Ramos (cell line): ENCODE measurements at regions not wholly inside any gene's neighbourhood (a gene's known extent, or its start where the extent isn't known, plus 50 kb on each side); places are given as distances from the start of the nearest gene placed in this dataset.

ENCODE experiments used
- in situ Hi-C: fragments of 300-500 bp; cut with MboI; formaldehyde crosslinking; loops from one replicate; pipeline ENCODE4 v1.14.3; 2022; ENCODE audit warnings: low sequenced_read_pairs; ENCODE audit not compliant: unreplicated experiment

DNA sequence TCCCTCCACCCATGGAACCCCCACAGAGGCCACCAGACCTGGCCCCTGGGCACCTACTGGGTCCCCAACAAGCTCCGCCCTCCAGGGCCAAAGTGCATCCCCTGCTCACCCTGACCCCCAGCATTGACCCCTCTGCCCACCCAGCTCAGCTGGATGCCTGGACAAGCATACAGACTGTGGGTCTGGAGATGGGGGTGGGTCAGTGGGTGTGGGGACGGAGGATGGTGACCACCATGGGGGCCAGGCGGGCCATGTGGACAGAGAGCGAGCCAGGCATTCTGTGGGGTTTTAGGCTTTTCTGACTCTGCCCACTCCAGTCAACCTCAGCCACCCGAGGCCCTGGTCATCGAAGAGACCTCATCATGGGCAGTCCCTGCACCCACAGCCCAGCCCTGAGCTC, 183.7 kb downstream of the BRD1 start:
- in situ Hi-C loops, result no loop called here

DNA sequence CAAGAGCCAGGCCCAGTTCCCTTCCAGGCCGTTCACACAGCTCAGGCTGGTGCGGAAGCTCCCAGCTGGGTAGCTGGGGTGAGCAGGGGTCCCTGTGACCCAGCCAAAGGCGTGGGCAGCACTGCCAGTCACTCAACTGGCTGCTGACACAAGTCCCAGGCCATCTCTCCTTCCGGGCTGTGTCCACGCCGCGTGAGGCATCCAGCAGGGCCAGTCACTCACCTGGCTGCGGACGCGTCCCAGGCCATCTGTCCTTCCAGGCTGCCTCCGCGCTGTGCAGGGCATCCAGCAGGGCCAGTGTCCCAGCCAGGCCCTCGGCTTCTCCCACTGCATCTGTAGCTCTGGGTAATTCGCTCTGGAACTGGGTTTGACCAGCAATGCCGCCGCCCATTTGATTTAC, 184.2 kb downstream of the BRD1 start:
- in situ Hi-C loops, result no loop called here

DNA sequence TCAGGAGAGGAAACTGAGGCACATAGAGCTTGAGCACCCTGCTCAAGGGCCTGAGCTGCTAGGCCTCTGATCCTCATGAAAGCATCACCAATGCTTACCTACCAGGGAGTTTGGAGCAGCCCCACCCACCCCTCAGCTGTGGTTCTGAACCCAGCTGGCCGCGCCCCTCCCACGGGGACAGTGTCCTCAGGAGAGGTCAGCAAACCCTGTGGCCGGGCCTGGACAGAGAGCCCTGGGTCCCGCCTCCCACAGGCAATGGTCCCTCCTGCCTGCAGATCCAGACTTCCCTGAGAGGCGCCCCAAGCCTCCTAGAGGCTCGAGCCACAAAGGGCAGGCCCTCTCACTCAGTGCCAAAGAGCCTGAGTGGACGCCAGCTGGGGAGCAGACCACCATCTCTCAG, 184.9 kb downstream of the BRD1 start:
- in situ Hi-C loops, result no loop called here

DNA sequence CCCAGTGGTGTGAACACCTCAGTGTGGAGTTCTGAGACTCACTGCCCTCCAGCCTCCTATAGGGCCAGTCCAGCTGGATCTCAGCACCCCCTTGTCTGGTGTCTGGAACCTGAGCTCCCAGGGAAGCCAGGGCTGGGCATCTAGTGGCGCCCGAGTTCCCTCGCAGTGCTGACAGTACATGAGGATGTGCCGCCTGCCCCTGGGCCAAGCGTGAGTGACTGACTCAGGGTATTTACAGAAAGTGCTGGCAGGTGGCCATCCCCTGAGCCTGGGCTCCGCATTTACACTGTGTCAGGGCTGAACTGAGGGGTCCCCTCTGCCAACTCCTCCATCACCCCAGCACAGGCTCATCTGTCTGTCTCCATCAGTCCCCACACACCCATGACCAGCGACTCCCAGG, 185.3 kb downstream of the BRD1 start:
- in situ Hi-C loops, result no loop called here

DNA sequence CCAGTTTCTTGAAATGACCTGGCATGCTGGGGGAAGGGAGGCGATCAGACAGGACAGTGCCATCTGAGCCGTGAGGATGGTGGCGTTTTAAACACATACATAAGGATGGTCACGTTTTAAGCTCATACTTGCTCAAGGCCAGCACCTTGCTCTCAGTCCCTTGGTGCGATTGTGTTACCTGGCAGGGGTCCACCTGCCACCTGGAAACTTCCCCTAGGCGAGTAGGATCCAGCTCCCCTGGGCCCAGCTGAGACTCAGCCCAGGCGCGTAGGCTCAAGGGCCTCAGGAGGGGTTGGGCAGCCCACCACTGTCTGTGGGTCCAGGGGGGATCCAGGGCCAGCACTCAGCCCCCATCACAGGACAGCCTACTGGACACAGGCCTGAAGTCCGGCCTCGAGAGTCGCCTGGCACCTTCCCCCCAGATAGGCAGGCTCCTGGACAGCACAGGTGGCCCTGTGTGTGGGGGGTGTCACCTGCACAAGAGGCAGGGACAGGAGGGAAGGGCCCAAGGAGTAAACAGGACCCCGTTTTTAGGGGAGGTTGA, 185.8 kb downstream of the BRD1 start:
- in situ Hi-C loops, result no loop called here

DNA sequence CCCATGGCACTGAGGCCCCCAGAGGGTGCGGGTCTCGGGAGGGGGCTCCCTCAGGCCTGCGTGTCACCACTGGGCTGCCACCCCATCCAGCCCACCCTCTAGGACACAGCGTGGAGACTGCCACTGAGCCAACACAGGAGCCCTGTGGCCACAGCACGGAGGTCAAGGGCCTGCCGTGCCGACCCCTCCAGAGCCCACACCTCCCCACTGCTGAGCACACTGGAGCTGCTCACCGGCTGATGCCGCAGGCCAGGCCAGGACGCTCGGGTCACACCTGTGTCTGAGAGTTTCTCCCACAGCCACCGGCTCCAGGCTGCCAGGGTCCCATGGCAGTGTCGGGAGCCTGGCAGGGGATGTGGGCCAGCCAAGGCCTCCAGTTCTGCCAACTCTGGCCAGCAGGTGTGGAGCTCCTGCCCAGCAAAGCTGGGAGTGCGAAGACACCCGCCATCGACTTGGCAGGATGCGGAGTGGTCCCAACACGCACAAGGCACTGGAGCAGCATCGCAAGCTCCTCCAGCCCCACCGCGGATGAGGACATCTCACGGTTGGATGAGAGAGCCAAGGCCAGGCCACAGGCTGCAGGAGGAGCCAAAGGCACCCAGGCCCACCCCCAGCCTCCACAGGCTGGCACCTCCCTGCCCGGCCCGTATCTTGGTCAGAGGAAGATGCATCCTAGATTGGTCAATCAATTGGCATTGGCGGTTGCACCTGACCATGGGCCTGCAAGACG, 187.1 kb downstream of the BRD1 start:
- in situ Hi-C loops, result no loop called here

DNA sequence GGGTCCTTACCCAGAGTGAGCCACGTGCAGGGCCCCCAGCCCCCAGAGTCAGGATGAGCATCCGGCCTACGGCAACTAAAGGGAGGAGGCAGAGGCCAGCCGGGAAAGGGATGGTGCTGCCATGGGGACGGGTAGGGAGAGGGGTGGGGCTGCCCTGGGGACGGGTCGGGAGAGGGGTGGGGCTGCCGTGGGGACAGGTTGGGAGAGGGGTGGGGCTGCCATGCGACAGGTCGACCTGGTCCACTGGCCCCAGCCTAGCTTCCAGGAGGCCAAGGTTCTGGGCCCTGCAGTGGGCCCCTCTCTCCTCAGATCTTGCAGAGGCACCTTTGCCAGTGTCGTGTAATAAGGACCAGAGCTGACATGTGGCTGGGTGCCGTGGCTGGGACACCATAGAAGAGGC, 187.7 kb downstream of the BRD1 start:
- in situ Hi-C loops, result no loop called here

DNA sequence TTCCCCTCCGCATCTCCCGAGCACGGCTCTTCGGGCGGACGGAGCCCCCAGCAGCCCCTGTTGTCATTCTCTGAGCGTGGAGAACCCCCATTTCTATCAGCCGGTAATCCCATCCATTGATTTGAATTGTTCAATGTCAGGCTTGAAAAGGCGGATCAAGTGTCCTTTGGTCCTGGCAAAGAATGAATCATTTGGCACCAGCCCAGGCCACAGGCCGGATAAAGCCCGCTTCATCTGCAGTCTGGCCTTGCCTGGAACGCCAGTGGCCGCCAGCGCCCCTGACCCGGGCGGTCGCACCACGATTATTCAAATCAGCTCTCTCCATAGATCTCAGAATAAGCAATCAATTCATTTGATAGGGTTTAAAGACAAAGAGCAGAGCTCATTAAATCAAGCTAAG, 188.9 kb downstream of the BRD1 start:
- in situ Hi-C loops, result no loop called here

DNA sequence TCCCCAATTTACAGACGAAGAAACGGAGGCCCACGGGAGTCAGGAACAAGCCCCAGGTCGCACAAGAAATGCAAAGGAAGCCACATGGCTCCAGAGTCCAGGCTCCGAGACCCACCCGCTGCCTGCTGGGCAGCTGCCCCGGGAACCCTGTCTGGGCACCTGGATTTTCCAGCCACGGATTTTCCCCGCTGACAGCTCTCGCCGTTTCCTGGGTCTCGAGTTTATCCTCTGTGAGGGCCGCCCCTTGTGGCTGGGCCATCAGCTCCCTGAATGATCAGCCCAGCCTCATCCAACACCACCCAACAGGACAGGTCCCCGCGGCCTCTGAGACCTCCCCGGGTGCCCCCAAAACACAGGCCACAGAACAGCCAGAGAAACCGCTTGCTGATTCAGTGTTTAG, 189.7 kb downstream of the BRD1 start:
- in situ Hi-C loops, result no loop called here

DNA sequence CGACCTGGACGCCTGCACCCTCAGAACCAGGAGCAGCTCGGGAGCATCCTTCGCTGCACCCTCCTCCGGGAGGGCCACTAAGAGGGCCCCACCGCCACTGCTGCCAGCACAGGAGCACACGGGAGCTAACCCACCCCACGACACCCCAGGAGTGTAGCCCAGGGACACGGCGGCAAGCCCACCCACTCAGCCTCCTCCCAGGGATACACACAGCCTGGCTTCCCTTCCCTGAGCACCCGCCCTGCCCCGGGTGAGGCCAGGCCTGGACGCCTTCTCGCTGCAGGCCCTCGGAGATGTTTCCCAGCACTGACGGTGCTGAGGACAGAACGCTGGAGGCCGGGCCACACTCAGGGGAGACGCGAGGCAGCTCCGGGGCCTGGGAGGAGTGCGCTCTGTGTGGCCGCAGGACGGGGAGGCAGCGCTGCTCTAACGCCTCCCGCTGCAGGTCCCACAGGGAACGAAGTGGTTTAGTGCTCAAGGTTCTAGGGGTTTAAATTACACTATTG, 190.4 kb downstream of the BRD1 start:
- in situ Hi-C loops, result no loop called here

DNA sequence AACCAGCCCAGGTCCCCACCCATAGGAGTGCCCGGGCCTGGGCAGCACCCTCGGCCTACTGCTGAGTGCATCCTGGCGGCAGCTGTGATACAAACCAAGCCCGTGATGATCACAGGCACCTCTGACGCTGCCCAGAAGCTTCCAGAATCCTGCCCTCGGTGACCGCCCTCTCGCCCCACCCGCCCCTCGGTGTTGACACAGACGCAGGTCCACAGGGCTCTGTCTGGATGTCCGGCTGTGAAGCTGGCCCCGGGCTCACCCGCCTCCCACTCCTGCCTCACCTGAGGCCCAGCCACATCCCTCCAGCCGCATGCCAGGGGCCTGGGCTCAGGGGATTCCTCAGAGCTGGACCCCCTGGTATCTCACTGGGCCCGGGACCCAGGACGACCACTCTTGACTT, 191.0 kb downstream of the BRD1 start:
- in situ Hi-C loops, result no loop called here

DNA sequence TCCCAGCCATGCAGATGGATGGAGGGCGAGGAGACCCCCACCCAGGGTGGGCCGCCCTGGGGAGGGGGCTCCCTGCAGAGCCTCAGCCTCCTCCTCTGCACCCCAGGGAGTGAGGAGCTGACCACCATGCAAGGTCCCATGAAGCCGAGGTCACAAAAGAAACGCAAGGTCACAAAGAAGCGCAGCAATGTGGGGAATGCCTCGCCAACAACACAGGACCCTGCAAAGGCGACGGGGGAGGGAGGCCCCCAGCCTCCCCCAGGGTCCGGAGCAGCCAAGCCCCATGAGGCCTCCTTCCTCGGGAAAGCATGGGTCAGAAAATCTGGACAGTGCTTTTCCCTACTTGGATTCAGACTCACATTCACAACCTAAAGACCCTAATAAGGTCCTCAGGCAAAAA, 191.5 kb downstream of the BRD1 start:
- in situ Hi-C loops, result no loop called here

DNA sequence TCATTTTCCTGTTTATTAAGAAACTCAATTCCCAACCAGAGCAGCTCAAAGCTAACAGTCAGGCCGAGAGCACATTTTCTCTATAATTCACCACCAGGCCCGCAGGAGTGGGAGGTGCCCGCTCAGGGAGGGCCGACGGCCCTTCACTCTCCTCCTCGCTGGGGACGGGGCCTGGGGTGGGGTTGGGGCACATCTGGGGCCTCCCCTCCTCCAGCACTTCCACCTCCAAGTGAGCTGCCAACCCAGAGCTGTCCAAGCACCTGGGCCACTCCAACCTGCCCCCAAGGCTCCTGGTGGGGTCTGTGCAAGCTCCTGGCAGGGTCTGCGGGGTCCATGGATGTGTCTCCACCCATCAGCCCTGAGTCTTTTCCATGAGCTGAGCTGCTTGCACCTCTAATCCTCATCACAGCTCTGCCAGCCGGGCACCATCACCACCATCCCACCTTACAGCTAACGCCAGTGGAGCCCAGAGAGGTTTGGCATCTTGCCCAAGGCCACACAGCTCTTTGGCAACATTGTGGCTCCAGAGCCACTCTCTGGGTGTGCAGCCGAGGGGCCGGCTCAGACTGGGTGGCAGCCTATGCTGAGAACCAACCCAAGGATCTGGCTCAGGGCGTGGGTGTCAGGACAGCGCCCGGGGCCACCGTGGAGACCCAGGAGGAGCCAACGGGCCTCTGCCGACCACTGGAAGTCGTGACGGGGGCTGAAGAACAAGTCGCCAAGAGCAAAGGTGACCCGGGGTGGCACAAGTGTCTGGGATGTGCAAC, 193.5 kb downstream of the BRD1 start:
- in situ Hi-C loops, result no loop called here

DNA sequence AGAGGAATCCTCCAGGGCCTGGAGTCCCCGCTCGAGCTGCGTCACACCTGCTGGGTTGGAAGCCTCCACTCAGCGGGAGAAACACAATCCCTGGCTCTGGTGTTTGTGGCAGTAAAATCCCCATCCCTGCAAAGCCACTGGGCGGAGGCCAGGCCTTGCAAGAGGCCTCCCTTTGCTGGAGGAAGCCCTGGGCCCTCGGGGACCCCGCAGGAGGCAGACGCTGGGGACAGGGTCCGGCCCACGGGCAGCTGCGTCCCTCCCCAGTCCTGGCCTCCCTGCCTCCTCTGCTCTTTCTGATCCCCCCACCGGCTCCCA, 194.7 kb downstream of the BRD1 start:
- in situ Hi-C loops, result no loop called here

DNA sequence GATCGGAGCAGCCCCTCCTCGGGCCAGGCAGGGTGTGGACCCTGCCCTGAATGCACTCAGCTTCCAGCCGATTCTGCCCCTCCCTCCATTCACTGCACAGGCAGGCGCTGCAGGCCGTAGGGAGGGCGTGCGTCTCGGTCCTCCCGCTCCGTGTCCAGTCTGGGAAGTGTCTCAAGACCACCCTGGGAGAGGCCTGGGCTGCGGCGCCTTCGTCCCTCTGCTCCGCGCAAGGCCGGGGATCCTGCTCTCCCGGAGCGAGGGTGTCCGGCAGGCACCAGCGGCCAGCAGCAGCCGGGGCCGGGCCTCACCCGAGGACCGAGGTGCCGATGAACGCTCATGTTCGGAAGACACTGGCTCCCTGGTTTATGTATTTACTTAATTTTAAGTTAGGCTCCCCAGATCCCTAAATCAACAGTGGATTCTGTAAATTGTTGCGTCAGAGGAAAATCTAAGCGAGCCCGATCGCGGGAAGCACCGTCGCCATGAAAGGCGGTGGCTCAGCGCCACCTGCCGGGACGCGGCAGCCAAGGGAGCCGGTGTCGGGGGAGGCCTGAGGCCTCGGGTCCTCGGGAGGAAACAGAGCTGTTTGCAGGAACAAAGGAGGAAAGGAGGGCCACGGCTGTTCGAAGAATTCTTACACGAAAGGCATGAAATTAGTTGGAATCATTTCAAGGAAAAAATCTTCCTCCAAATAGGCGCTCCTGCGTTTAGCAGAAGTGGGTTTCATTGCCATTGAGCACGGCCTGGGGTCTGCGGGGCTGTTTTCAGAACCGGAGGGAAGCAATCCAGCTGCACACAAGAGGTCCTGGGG, 195.3 kb downstream of the BRD1 start:
- in situ Hi-C loops, result no loop called here

DNA sequence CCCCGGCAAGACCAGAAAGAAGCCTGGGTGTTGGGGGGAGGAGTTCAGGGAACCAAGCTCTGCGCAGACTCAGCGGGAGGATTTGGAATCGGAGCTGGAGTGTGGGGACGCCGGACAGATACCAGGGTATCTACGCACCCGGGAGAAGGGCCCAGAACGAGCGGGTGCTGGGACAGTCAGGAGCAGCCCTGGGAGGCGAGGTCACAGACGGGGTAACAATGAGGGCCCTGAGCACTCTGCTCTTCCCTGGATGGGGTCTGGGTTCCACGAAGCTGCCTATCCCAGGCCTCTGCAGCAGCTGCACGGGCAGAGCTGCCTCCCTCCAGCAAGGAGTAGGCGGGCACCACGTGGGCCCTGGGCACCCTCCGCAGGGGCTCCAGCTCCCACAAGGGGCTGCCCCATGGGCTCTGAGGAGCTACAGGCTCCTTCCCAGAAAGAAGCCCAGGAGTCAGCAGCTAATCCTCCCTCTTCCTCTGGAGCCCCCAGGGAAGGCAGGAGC, 197.2 kb downstream of the BRD1 start:
- in situ Hi-C loops, result no loop called here

DNA sequence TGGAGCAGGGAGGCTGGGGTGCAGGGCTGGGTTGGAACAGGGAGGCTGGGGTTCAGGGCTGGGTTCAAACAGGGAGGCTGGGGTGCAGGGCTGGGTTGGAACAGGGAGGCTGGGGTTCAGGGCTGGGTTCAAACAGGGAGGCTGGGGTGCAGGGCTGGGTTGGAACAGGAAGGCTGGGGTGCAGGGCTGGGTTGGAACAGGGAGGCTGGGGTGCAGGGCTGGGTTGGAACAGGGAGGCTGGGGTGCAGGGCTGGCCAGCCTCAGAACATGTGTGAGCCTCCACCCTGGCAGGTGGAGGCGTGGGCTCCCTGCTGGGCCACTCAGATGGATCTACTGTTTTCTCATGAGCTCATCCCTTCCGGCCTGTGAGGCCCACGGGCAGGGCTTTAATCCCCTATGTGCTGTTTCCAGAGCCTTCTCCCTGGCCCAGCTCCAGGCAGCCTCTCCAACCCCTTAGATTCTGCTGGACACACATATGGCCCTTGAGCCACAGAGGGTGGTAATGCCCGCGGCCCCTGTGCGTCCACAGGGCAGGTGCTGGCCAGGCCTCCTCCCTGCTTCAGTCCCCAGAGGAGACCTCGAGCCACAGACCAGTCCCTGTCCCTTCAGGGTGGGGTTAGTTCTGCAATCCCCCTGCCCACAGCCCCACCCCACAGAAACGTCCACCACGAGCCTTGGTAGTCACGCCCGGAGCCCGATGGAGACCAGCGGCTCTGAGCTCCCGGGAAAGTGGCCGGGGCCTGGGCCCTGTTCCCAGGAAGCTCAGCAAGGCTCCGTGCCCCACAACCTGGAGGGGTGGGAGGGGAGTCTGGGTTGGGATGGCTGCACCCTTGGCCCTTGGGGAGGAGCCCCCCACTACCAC, 197.9 kb downstream of the BRD1 start:
- in situ Hi-C loops, result no loop called here

DNA sequence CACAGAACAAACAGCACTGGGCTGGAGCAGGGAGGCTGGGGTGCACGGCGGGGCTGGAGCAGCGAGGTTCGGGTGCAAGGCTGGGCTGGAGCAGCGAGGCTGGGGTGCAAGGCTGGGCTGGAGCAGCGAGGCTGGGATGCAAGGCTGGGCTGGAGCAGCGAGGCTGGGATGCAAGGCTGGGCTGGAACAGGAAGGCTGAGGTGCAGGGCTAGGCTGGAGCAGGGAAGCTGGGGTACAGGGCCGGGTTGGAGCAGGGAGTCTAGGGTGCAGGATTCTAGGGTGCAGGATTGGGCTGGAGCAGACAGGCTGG, 198.5 kb downstream of the BRD1 start:
- in situ Hi-C loops, result no loop called here

DNA sequence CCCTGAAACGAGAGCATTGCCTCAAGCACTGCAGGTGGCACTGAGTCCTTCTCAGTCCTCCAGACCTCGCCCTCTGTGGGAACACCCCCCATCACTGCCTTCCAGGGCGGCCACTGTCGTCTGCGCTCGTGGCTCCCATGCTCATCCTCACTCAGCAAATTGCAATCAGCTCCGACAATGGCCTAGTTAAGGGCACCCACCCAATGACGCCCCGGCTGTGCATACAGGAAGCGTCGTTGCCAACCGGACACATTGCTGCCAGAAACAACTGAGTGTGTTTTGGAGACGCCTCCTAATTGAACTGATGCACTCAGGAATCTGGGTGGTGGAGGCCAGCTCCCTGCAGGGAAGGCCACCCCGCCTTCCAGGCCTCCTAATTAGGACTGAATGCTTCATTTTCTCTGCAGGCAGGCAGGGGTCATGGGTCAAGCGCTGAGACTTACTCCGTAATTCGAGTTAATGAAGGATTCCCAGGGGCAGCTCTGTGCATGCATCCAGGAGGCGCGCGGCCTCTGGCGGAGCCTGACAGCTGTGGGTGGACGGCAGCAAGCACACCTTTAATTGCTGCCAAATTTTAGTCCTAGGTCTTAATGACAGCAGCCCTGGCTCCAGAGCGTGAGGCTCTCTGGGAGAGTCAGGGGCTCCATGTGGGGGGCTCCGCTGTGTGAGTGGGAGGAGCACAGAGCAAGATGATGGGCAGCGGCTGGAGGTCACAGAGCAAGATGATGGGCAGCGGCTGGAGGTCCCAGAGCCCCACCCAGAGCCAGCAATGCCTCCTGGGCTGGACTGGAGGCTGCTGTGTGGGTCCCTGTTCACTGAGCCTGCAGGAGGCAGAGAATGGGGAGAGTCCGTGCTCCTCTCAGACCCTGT, 199.0 kb downstream of the BRD1 start:
- in situ Hi-C loops, result no loop called here
